Loucy (cell line): ENCODE measurements at regions not wholly inside any gene's neighbourhood (a gene's known extent, or its start where the extent isn't known, plus 50 kb on each side); places are given as distances from the start of the nearest gene placed in this dataset.

Source experiments
- CTCF ChIP-seq: fragments of 200-600 bp; sonication (generic); conservative IDR thresholded peaks from 2 replicates; pipeline ENCODE4 v1.5.1; 2014; ENCODE audit warnings: mild to moderate bottlenecking, antibody characterized with exemption, low read length
- EZH2phosphoT487 ChIP-seq: fragments of 200-600 bp; IDR thresholded peaks from 2 replicates; pipeline ENCODE4 v1.6.1; 2018; ENCODE audit warnings: antibody characterized with exemption, mild to moderate bottlenecking, moderate library complexity, borderline replicate concordance

GRCh38 chr16:86661706-86662105, 83.4 kb downstream of the FOXL1 start:
- no peak for TF ChIP-seq CTCF
- TF ChIP-seq EZH2phosphoT487 = no peak
